Panc1 (cell line): ENCODE measurements at regions not wholly inside any gene's neighbourhood (a gene's known extent, or its start where the extent isn't known, plus 50 kb on each side); places are given as distances from the start of the nearest gene placed in this dataset.

Experiments used
- CTCF ChIP-seq: fragments of 450-650 bp; IDR thresholded peaks from 2 replicates; pipeline ENCODE4 v1.5.1; 2017; ENCODE audit warnings: mild to moderate bottlenecking
- POLR2AphosphoS5 ChIP-seq: IDR thresholded peaks from 2 replicates; pipeline ENCODE4 v1.6.1; 2012; ENCODE audit warnings: mild to moderate bottlenecking, low read depth, low read length, moderate library complexity
- SIN3A ChIP-seq: IDR thresholded peaks from 2 replicates; pipeline ENCODE4 v1.6.1; 2012; ENCODE audit warnings: low read depth, mild to moderate bottlenecking, low read length, moderate library complexity, borderline replicate concordance; ENCODE audit not compliant: insufficient read depth
- TCF7L2 ChIP-seq: IDR thresholded peaks from 2 replicates; pipeline ENCODE4 v1.6.1; 2011; ENCODE audit warnings: mild to moderate bottlenecking, low read depth, low read length, inconsistent platforms

- TF ChIP-seq CTCF (no peak), POLR2AphosphoS5 (no peak), TCF7L2 (no peak), SIN3A (no peak)
These were observed 452.3 kb upstream of the GRID2 start for GRCh38 chr4:91851456-91851855.
